ENCODE measurements at regions not wholly inside any gene's neighbourhood (a gene's known extent, or its start where the extent isn't known, plus 50 kb on each side); places are given as distances from the start of the nearest gene placed in this dataset.

GRCh38 chr6:22917344-22917743 is 348.0 kb downstream of the HDGFL1 start:
- TF ChIP-seq, protein P1, sequence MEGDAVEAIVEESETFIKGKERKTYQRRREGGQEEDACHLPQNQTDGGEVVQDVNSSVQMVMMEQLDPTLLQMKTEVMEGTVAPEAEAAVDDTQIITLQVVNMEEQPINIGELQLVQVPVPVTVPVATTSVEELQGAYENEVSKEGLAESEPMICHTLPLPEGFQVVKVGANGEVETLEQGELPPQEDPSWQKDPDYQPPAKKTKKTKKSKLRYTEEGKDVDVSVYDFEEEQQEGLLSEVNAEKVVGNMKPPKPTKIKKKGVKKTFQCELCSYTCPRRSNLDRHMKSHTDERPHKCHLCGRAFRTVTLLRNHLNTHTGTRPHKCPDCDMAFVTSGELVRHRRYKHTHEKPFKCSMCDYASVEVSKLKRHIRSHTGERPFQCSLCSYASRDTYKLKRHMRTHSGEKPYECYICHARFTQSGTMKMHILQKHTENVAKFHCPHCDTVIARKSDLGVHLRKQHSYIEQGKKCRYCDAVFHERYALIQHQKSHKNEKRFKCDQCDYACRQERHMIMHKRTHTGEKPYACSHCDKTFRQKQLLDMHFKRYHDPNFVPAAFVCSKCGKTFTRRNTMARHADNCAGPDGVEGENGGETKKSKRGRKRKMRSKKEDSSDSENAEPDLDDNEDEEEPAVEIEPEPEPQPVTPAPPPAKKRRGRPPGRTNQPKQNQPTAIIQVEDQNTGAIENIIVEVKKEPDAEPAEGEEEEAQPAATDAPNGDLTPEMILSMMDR (IDR thresholded peaks at IDR 0.05) = no peak
- H3K27ac ChIP-seq = no peak overlapping the region
- H3K4me3 ChIP-seq = no peak overlapping the region
- H3K9me3 ChIP-seq = no peaks in the 10 kb centered on the region
- H3K9ac ChIP-seq (ENCODE audit: low read depth in 2 of 2, low read length in 2 of 2) = no peak overlapping the region
- H3K36me3 ChIP-seq = no peaks in the 10 kb centered on the region
- intact Hi-C loops (cut with DNase I) = no loop called here
- no peak for DNase-seq
- H3K4me1 ChIP-seq = no peaks in the 10 kb centered on the region
- no peaks in the 10 kb centered on the region for H3K27me3 ChIP-seq

DNA sequence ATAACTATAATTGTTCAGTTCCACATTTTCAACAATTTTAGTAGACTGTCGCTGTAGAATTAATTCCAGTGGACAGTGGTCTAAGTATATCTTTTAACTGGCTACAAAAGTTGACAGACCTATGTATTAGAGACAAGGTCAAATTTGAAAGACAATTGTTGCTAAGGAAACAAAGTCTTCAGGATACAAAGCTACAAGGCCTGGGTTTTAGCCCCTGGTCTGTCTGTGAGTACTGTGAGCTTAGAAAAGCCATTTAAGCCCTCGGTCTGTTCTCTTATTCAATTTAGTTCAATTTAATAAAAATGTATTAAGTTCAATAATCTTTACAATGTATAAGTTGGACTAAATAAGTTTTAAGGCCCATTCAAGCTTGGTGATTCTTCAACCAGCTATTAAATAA is 352.5 kb downstream of the HDGFL1 start:
- no peak for DNase-seq
- no peak overlapping the region for H3K4me3 ChIP-seq
- H3K9ac ChIP-seq (ENCODE audit: low read depth in 2 of 2, low read length in 2 of 2) = no peak overlapping the region
- no peaks in the 10 kb centered on the region for H3K27me3 ChIP-seq
- no peaks in the 10 kb centered on the region for H3K4me1 ChIP-seq
- no peaks in the 10 kb centered on the region for H3K9me3 ChIP-seq
- no peaks in the 10 kb centered on the region for H3K36me3 ChIP-seq
- TF ChIP-seq, protein P1 (IDR thresholded peaks at IDR 0.05) = no peak
- intact Hi-C loops (cut with DNase I) = no loop called here
- no peak overlapping the region for H3K27ac ChIP-seq

GRCh38 chr6:22925304-22925835 is 356.0 kb downstream of the HDGFL1 start:
- Histone ChIP-seq H3K9ac (ENCODE audit: low read depth in 2 of 2, low read length in 2 of 2) (no peak overlapping the region), H3K4me1 (no peaks in the 10 kb centered on the region), H3K27ac (no peak overlapping the region), H3K36me3 (no peaks in the 10 kb centered on the region), H3K9me3 (no peaks in the 10 kb centered on the region), H3K27me3 (no peaks in the 10 kb centered on the region), H3K4me3 (no peak overlapping the region)
- TF ChIP-seq, protein P1 (IDR thresholded peaks at IDR 0.05) = no peak
- DNase-seq = no peak
- intact Hi-C loops (cut with DNase I) = no loop called here

DNA sequence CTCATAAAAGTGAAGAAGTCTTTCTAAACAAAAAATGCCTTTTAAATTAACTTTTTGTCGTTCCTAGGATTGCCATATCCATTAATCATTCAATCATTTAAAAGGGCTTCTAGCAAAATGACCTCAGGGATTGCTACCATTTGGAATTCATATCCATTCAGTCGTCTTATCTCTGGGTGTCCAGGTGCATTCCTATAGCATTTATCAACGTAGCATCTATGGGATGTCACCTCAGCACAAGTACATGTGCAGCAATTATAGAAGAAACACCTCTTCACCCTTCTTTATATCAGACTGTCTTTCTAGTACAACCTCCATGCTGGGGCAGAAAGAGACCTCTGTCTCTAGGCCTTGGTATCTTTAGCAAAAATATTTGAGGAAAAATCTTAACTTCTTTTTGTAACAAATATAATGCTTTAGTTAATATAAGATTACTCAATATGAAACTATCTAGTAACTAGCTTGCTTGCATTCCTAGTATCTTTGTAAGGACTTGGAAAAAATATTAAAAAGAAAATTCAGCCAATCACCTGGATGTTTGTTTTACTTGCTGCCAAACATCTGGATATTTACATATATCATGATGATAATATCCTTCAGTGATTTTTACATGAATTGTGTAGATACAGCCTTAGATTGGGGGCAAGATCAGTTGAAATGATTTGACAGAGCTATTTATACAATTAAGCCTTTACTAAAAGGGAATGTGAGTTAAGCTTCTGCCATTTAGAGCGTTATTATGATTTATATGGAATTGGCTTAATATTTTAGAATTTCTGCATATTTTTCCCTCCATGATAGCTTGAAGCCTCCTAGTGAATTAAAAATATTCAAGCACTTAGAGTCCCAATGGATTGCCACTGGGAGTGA is 356.8 kb downstream of the HDGFL1 start:
- intact Hi-C loops (cut with DNase I) = no loop called here
- H3K36me3 ChIP-seq = no peaks in the 10 kb centered on the region
- no peak overlapping the region for H3K4me3 ChIP-seq
- no peaks in the 10 kb centered on the region for H3K4me1 ChIP-seq
- no peak overlapping the region for H3K9ac ChIP-seq (ENCODE audit: low read depth in 2 of 2, low read length in 2 of 2)
- H3K9me3 ChIP-seq = no peaks in the 10 kb centered on the region
- H3K27me3 ChIP-seq = no peaks in the 10 kb centered on the region
- no peak for DNase-seq
- TF ChIP-seq, protein P1 (IDR thresholded peaks at IDR 0.05) = no peak
- H3K27ac ChIP-seq = no peak overlapping the region

- Histone ChIP-seq H3K27ac (no peak overlapping the region), H3K9ac (ENCODE audit: low read depth in 2 of 2, low read length in 2 of 2) (no peak overlapping the region), H3K27me3 (no peaks in the 10 kb centered on the region), H3K9me3 (no peaks in the 10 kb centered on the region), H3K36me3 (no peaks in the 10 kb centered on the region), H3K4me3 (no peak overlapping the region), H3K4me1 (no peaks in the 10 kb centered on the region)
- TF ChIP-seq, protein P1 (IDR thresholded peaks at IDR 0.05) = no peak
- intact Hi-C loops (cut with DNase I) = no loop called here
- no peak for DNase-seq
These were observed 357.5 kb downstream of the HDGFL1 start for GRCh38 chr6:22926790-22927354.
